GM12892 (cell line): ENCODE measurements at regions not wholly inside any gene's neighbourhood (a gene's known extent, or its start where the extent isn't known, plus 50 kb on each side); places are given as distances from the start of the nearest gene placed in this dataset.

Source experiments
- POLR2A ChIP-seq: IDR thresholded peaks from 2 replicates; pipeline ENCODE4 v1.6.1; 2011; ENCODE audit warnings: low read depth, low read length, control low read depth
- POLR2AphosphoS5 ChIP-seq: IDR thresholded peaks from 2 replicates; pipeline ENCODE4 v1.6.1; 2011; ENCODE audit warnings: low read depth, low read length, control low read depth

GRCh38 chr21:23445307-23445706, 2162.0 kb downstream of the MRPL39 start:
- no peak for TF ChIP-seq POLR2A
- no peak for TF ChIP-seq POLR2AphosphoS5
